Naive thymus-derived CD4-positive, alpha-beta T cell (primary cell): ENCODE measurements at regions not wholly inside any gene's neighbourhood (a gene's known extent, or its start where the extent isn't known, plus 50 kb on each side); places are given as distances from the start of the nearest gene placed in this dataset.

Experiments
- ATAC-seq: fragments of 150-1000 bp; cut with Tn5 transposase; 2 replicates; pipeline ENCODE4 v1.10.0; 2021; ENCODE audit warnings: mild to moderate bottlenecking, moderate library complexity
- CTCF ChIA-PET: fragments of 350-600 bp; sonication (Branson Sonifier 250); formaldehyde crosslinking; loops from one replicate; lab custom pipeline; 2021; ENCODE audit warnings: antibody characterized with exemption; lab: Charles Lee
- POLR2A ChIA-PET: fragments of 350-600 bp; sonication (Branson Sonifier 250); formaldehyde crosslinking; loops from one replicate; lab custom pipeline; 2021; ENCODE audit warnings: antibody characterized with exemption, inconsistent platforms; lab: Charles Lee
- DNase-seq, 9 donors: peaks; one replicate each; pipeline versions ENCODE4 v3.0.0 to v3.0.0-alpha.2; 2020 to 2022; ENCODE audit warnings: mixed read lengths in 1 of 9
- H3K27ac ChIP-seq: one replicate; pipeline ENCODE4 v1.7.0; 2013; ENCODE audit warnings: mild to moderate bottlenecking, low read depth, low read length, moderate library complexity
- H3K27me3 ChIP-seq, 2 donors: one replicate each; pipeline ENCODE4 v1.7.0; 2013; ENCODE audit warnings: low read length in 2 of 2, mild to moderate bottlenecking in 2 of 2, moderate library complexity in 2 of 2; ENCODE audit not compliant: control insufficient read depth in 2 of 2, insufficient read depth in 2 of 2
- H3K36me3 ChIP-seq, 3 experiments: 1 replicate in 2 of 3; 2 replicates in 1 of 3; pipeline ENCODE4 v1.7.0; 2013; ENCODE audit warnings: low read length in 3 of 3, mild to moderate bottlenecking in 3 of 3, moderate library complexity in 1 of 3; ENCODE audit not compliant: insufficient read depth in 3 of 3, control insufficient read depth in 2 of 3
- H3K4me1 ChIP-seq, 2 donors: one replicate each; pipeline ENCODE4 v1.7.0; 2013; ENCODE audit warnings: low read length in 2 of 2, mild to moderate bottlenecking in 2 of 2, moderate library complexity in 1 of 2; ENCODE audit not compliant: control insufficient read depth in 2 of 2, insufficient read depth in 2 of 2
- H3K4me3 ChIP-seq: 2 replicates; pipeline ENCODE4 v1.7.0; 2013; ENCODE audit warnings: mild to moderate bottlenecking, low read length
- H3K9me3 ChIP-seq, 3 experiments: 1 replicate in 2 of 3; 2 replicates in 1 of 3; pipeline ENCODE4 v1.7.0; 2013; ENCODE audit warnings: low read length in 3 of 3; ENCODE audit not compliant: control insufficient read depth in 2 of 3
- H3K27ac Mint-ChIP-seq, 9 donors: one replicate each; pipeline ENCODE4 v1.8.0; 2020 to 2022; ENCODE audit warnings: mixed read lengths in 9 of 9, mild to moderate bottlenecking in 8 of 9, moderate library complexity in 5 of 9, inconsistent platforms in 2 of 9
- H3K27me3 Mint-ChIP-seq, 5 donors: one replicate each; pipeline ENCODE4 v1.8.0; 2021 to 2022; ENCODE audit warnings: mixed read lengths in 5 of 5, mild to moderate bottlenecking in 1 of 5
- H3K36me3 Mint-ChIP-seq, 5 donors: one replicate each; pipeline ENCODE4 v1.8.0; 2020 to 2022; ENCODE audit warnings: mixed read lengths in 5 of 5, mild to moderate bottlenecking in 3 of 5, inconsistent platforms in 1 of 5
- H3K4me1 Mint-ChIP-seq, 7 donors: one replicate each; pipeline ENCODE4 v1.8.0; 2020 to 2022; ENCODE audit warnings: mixed read lengths in 7 of 7, mild to moderate bottlenecking in 3 of 7, inconsistent platforms in 1 of 7
- H3K4me3 Mint-ChIP-seq, 10 donors: one replicate each; pipeline ENCODE4 v1.8.0; 2020 to 2022; ENCODE audit warnings: mild to moderate bottlenecking in 10 of 10, mixed read lengths in 10 of 10, moderate library complexity in 6 of 10, inconsistent platforms in 2 of 10
- H3K9me3 Mint-ChIP-seq, 11 donors: one replicate each; pipeline ENCODE4 v1.8.0; 2020 to 2022; ENCODE audit warnings: mixed read lengths in 11 of 11, mild to moderate bottlenecking in 4 of 11, inconsistent platforms in 1 of 11, moderate library complexity in 1 of 11
- intact Hi-C, 2 donors: fragments of 100-400 bp; cut with micrococcal nuclease; formaldehyde crosslinking; loops; one replicate each; pipeline ENCODE4 v1.15.1; 2023

GRCh38 chr1:21340230-21340945 lies 50.1 kb upstream of the ECE1 start:
- ATAC-seq, result no peak
- intact Hi-C loops, result no loop called here
- Mint-ChIP-seq H3K27ac (peak overlapping the region in 5 of 9 donors; percentile 30 to 94 (median 55)), H3K36me3 (peaks cover 0 to 12% (median 0%) of the 10 kb centered on the region in 5 donors), H3K9me3 (no peaks in the 10 kb centered on the region), H3K27me3 (no peaks in the 10 kb centered on the region), H3K4me3 (peak overlapping the region in 5 of 10 donors; percentile 14 to 85 (median 36)), H3K4me1 (peaks cover 55 to 86% (median 81%) of the 10 kb centered on the region in 7 donors)
- no peaks in the 10 kb centered on the region for H3K9me3 ChIP-seq
- DNase-seq, result no peak
- H3K27me3 ChIP-seq, result no peaks in the 10 kb centered on the region
- ChIA-PET POLR2A (interaction anchor here (5.6 kb wide), 1 partner anchor 47 kb away, joined by 83 read pairs; the partner anchor contains the start of gene ECE1), CTCF (no interaction called here)
- H3K36me3 ChIP-seq, result peaks cover 0 to 9% (median 0%) of the 10 kb centered on the region in 3 experiments
- peaks cover 36 to 77% of the 10 kb centered on the region in 2 donors for H3K4me1 ChIP-seq
- no peak overlapping the region for H3K4me3 ChIP-seq
- no peak overlapping the region for H3K27ac ChIP-seq
